ENCODE measurements at regions not wholly inside any gene's neighbourhood (a gene's known extent, or its start where the extent isn't known, plus 50 kb on each side); places are given as distances from the start of the nearest gene placed in this dataset.

GRCh38 chr18:66141716-66142115 is 390.9 kb downstream of the CDH7 start:
- no peak for DNase-seq (ENCODE audit: low spot score)

- no peak for DNase-seq (ENCODE audit: low spot score)
These were observed 387.8 kb downstream of the CDH7 start for GRCh38 chr18:66138642-66139041.

- DNase-seq (ENCODE audit: low spot score): no peak
These were observed 385.2 kb downstream of the CDH7 start for GRCh38 chr18:66136039-66136438.

- no peak for DNase-seq (ENCODE audit: low spot score)
These were observed 378.4 kb downstream of the CDH7 start for GRCh38 chr18:66129248-66129647.

GRCh38 chr18:66126266-66126665 is 375.5 kb downstream of the CDH7 start:
- DNase-seq (ENCODE audit: low spot score): no peak

- no peak for DNase-seq (ENCODE audit: low spot score)
These were observed 373.6 kb downstream of the CDH7 start for GRCh38 chr18:66124394-66124793.

GRCh38 chr18:66119347-66119746 is 368.5 kb downstream of the CDH7 start:
- no peak for DNase-seq (ENCODE audit: low spot score)

GRCh38 chr18:66111018-66111417 is 360.2 kb downstream of the CDH7 start:
- DNase-seq (ENCODE audit: low spot score): no peak

- DNase-seq (ENCODE audit: low spot score): no peak
These were observed 359.8 kb downstream of the CDH7 start for GRCh38 chr18:66110607-66111006.

- DNase-seq (ENCODE audit: low spot score): no peak
These were observed 359.2 kb downstream of the CDH7 start for GRCh38 chr18:66109981-66110380.

- no peak for DNase-seq (ENCODE audit: low spot score)
These were observed 356.7 kb downstream of the CDH7 start for GRCh38 chr18:66107546-66107945.

GRCh38 chr18:66105016-66105415 is 354.2 kb downstream of the CDH7 start:
- DNase-seq (ENCODE audit: low spot score): no peak

- no peak for DNase-seq (ENCODE audit: low spot score)
These were observed 352.7 kb downstream of the CDH7 start for GRCh38 chr18:66103550-66103949.

GRCh38 chr18:66083078-66083477 is 332.3 kb downstream of the CDH7 start:
- DNase-seq (ENCODE audit: low spot score): no peak

- DNase-seq (ENCODE audit: low spot score): no peak
These were observed 328.4 kb downstream of the CDH7 start for GRCh38 chr18:66078925-66079800.

GRCh38 chr18:66077066-66077465 is 326.3 kb downstream of the CDH7 start:
- no peak for DNase-seq (ENCODE audit: low spot score)

- DNase-seq (ENCODE audit: low spot score): no peak
These were observed 315.4 kb downstream of the CDH7 start for GRCh38 chr18:66066191-66066590.

- DNase-seq (ENCODE audit: low spot score): no peak
These were observed 297.6 kb downstream of the CDH7 start for GRCh38 chr18:66048406-66048805.

GRCh38 chr18:66046032-66046602 is 295.3 kb downstream of the CDH7 start:
- DNase-seq (ENCODE audit: low spot score): no peak

- no peak for DNase-seq (ENCODE audit: low spot score)
These were observed 292.2 kb downstream of the CDH7 start for GRCh38 chr18:66043009-66043408.

- no peak for DNase-seq (ENCODE audit: low spot score)
These were observed 263.2 kb downstream of the CDH7 start for GRCh38 chr18:66013969-66014368.

GRCh38 chr18:66011916-66012315 is 261.1 kb downstream of the CDH7 start:
- DNase-seq (ENCODE audit: low spot score): no peak

GRCh38 chr18:66005831-66006588 is 255.2 kb downstream of the CDH7 start:
- no peak for DNase-seq (ENCODE audit: low spot score)

All from ecto neural progenitor cell (in vitro differentiated cells).